ENCODE measurements at regions not wholly inside any gene's neighbourhood (a gene's known extent, or its start where the extent isn't known, plus 50 kb on each side); places are given as distances from the start of the nearest gene placed in this dataset.

GRCh38 chr6:71197780-71198179 is 90.8 kb upstream of the OGFRL1 start:
- Mint-ChIP-seq H3K4me1 (ENCODE audit: unreplicated experiment) (no peaks in the 10 kb centered on the region), H3K27me3 (ENCODE audit: unreplicated experiment) (peaks cover 1% of the 10 kb centered on the region), H3K9me3 (ENCODE audit: unreplicated experiment) (no peaks in the 10 kb centered on the region), H3K27ac (ENCODE audit: unreplicated experiment) (no peak overlapping the region), H3K36me3 (ENCODE audit: low read depth, unreplicated experiment) (no peaks in the 10 kb centered on the region), H3K4me3 (ENCODE audit: unreplicated experiment) (no peak overlapping the region)
- TF ChIP-seq CTCF (IDR thresholded peaks at IDR 0.05; ENCODE audit: unreplicated experiment) = no peak
- no peak for DNase-seq (ENCODE audit: low spot score)

DNA sequence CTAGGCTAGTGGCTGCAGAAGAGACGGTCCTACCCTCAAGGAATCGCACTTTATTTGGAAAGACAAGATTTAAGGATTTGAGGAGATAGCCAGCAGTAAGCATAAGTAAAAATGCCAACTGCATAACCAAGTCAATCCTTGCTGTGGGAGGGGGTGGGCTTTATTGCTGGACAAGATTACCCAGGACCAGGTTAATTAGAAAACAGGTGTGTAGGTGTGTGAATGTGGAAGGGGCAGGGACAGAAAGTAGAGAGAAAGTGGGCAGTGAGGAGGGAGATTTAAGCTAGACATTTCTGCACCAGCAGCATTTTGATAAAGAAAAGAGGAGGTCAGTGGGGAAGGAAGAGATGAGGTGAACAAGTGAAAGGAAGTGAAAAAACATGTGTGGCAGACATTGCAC is 89.7 kb upstream of the OGFRL1 start:
- TF ChIP-seq CTCF (IDR thresholded peaks at IDR 0.05; ENCODE audit: unreplicated experiment) = no peak
- Mint-ChIP-seq H3K36me3 (ENCODE audit: low read depth, unreplicated experiment) (no peaks in the 10 kb centered on the region), H3K27me3 (ENCODE audit: unreplicated experiment) (peaks cover 1% of the 10 kb centered on the region), H3K27ac (ENCODE audit: unreplicated experiment) (no peak overlapping the region), H3K9me3 (ENCODE audit: unreplicated experiment) (no peaks in the 10 kb centered on the region), H3K4me3 (ENCODE audit: unreplicated experiment) (no peak overlapping the region), H3K4me1 (ENCODE audit: unreplicated experiment) (no peaks in the 10 kb centered on the region)
- no peak for DNase-seq (ENCODE audit: low spot score)

DNA sequence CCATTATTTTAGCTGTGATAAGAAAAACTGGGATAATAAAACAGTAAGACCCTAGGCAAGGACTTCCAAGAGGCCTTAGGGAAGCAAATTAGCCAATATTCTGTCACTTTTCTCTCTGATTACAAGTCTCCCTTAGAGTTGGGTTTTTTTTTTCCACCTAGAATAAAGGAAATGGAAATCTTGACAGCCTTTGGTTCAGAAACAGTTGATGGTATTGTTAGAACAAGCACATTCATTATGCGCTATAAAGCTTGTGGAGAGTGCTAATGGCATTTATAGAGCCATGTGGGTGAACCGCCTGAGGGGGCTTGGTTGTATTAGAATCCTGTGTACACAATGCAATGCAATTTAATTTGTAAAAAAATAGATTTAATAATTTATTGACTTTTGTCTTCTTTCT is 88.9 kb upstream of the OGFRL1 start:
- H3K36me3 Mint-ChIP-seq (ENCODE audit: low read depth, unreplicated experiment) = no peaks in the 10 kb centered on the region
- no peaks in the 10 kb centered on the region for H3K4me1 Mint-ChIP-seq (ENCODE audit: unreplicated experiment)
- no peak overlapping the region for H3K4me3 Mint-ChIP-seq (ENCODE audit: unreplicated experiment)
- no peak for TF ChIP-seq CTCF (IDR thresholded peaks at IDR 0.05; ENCODE audit: unreplicated experiment)
- no peaks in the 10 kb centered on the region for H3K9me3 Mint-ChIP-seq (ENCODE audit: unreplicated experiment)
- peaks cover 1% of the 10 kb centered on the region for H3K27me3 Mint-ChIP-seq (ENCODE audit: unreplicated experiment)
- H3K27ac Mint-ChIP-seq (ENCODE audit: unreplicated experiment) = no peak overlapping the region
- no peak for DNase-seq (ENCODE audit: low spot score)

DNA sequence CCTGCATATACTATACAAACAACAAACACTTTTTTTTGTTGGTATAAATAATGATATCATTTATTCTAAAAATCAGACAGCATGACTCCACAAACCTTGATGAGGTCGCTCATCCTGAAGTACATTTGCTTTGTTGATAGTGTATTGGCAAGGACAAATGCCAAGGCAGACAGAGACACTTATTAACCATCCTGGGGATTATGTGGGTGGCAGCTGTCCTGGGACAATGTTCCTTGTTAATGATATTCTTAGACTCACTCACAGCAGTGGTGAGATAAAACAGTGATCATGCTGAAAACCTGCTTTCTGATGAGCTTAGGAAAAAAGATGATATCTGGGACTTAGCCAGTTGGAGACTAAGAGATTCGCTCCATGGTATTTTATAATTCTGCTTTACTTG is 85.4 kb upstream of the OGFRL1 start:
- no peak overlapping the region for H3K27ac Mint-ChIP-seq (ENCODE audit: unreplicated experiment)
- H3K36me3 Mint-ChIP-seq (ENCODE audit: low read depth, unreplicated experiment) = no peaks in the 10 kb centered on the region
- no peak for TF ChIP-seq CTCF (IDR thresholded peaks at IDR 0.05; ENCODE audit: unreplicated experiment)
- no peak overlapping the region for H3K4me3 Mint-ChIP-seq (ENCODE audit: unreplicated experiment)
- no peak for DNase-seq (ENCODE audit: low spot score)
- no peaks in the 10 kb centered on the region for H3K9me3 Mint-ChIP-seq (ENCODE audit: unreplicated experiment)
- H3K4me1 Mint-ChIP-seq (ENCODE audit: unreplicated experiment) = no peaks in the 10 kb centered on the region
- H3K27me3 Mint-ChIP-seq (ENCODE audit: unreplicated experiment) = peaks cover 1% of the 10 kb centered on the region

DNA sequence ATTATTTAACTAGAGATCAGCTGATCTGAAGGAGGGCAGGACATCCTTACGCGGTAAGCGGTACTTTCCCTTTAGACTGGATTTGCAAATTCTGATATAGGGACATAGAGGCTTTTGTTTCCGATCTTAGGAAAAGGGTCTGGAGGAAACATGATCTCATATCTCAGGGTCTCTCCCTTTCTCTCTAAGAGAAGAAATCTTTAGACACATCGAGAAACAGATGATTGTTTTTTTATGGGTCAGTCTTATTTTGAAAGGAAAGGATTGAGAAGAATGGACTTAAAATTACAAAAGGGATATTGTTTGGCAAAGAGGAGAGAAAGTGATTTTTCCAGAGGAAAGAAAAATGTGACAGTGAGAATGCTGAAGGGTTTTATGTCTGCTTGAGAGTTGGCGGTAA is 83.9 kb upstream of the OGFRL1 start:
- no peak for TF ChIP-seq CTCF (IDR thresholded peaks at IDR 0.05; ENCODE audit: unreplicated experiment)
- no peaks in the 10 kb centered on the region for H3K27me3 Mint-ChIP-seq (ENCODE audit: unreplicated experiment)
- H3K9me3 Mint-ChIP-seq (ENCODE audit: unreplicated experiment) = no peaks in the 10 kb centered on the region
- no peak overlapping the region for H3K27ac Mint-ChIP-seq (ENCODE audit: unreplicated experiment)
- no peak for DNase-seq (ENCODE audit: low spot score)
- H3K4me3 Mint-ChIP-seq (ENCODE audit: unreplicated experiment) = no peak overlapping the region
- H3K36me3 Mint-ChIP-seq (ENCODE audit: low read depth, unreplicated experiment) = no peaks in the 10 kb centered on the region
- no peaks in the 10 kb centered on the region for H3K4me1 Mint-ChIP-seq (ENCODE audit: unreplicated experiment)
